Colonic mucosa (tissue), 4 donors: ENCODE measurements at regions not wholly inside any gene's neighbourhood (a gene's known extent, or its start where the extent isn't known, plus 50 kb on each side); places are given as distances from the start of the nearest gene placed in this dataset.
"Not testable (repeated sequence)": the region's sequence is repeated elsewhere in the genome, so short reads cannot be mapped to it uniquely, and the experiment has no call there.

Experiments
- DNase-seq: peaks from one replicate; pipeline ENCODE4 v3.0.0-alpha.2; 2020
- H3K27ac ChIP-seq: fragments of 200-600 bp; one replicate; pipeline ENCODE4 v1.8.0; 2021
- H3K27me3 ChIP-seq: fragments of 200-600 bp; one replicate; pipeline ENCODE4 v1.8.0; 2021
- H3K36me3 ChIP-seq: fragments of 200-600 bp; one replicate; pipeline ENCODE4 v1.8.0; 2021
- H3K4me1 ChIP-seq: fragments of 200-600 bp; one replicate; pipeline ENCODE4 v1.8.0; 2021; ENCODE audit warnings: mild to moderate bottlenecking
- H3K4me3 ChIP-seq: fragments of 200-600 bp; one replicate; pipeline ENCODE4 v1.8.0; 2021
- H3K9ac ChIP-seq, 2 donors: one replicate each; pipeline ENCODE4 v1.7.0; 2013; ENCODE audit warnings: control low read depth in 2 of 2, low read depth in 2 of 2, low read length in 2 of 2
- H3K9me3 ChIP-seq: fragments of 200-600 bp; one replicate; pipeline ENCODE4 v1.8.0; 2021
- intact Hi-C: fragments of 100-400 bp; cut with DNase I; formaldehyde crosslinking; loops from one replicate; pipeline ENCODE4 v1.14.1; 2022
- TF ChIP-seq, protein P1 (sequence below): fragments of 200-600 bp; IDR thresholded peaks from one replicate; pipeline ENCODE4 v1.8.0; 2022; ENCODE audit warnings: antibody characterized with exemption, mild to moderate bottlenecking
- donor health status: healthy.
- donor health status: DM: no; HTN: no; CAD: no.
- donor health status: DM: no; HTN: no; CAD: no.

DNA sequence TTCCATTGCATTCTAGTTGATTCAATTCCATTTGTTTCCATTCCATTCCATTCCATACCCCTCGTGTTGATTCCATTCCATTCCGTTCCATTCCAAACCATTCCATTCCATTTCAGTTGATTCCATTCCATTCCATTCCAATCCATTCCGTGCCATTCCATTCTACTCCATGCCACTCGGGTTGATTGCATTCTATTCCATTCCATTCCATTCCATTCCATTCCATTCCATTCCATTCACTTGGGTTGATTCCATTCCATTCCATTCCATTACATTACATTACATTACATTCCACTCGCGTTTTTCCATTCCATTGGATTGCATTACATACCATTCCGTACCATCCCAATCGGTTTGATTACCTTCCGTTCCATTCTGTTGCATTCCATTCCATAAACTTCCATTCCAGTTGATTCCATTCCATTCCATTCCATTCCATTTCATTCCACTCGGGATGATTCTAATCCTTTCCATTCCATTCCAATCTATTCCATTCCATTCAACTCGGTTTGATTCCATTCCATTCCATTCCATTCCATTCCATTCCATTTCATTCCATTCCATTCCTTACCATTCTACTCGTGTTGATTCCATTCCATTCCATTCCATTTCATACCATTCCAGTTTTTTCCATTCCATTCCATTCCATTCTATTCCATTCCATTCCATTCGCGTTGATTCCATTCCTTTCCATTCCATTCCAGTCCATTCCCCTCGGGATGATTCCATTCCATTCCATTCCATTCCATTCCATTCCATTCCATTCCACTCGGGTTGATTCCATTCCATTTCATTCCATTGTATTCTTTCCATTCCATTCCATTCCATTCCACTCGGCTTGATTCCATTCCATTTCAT lies 1140.4 kb downstream of the RPIA start:
- H3K9me3 ChIP-seq, result peaks cover 17% of the 10 kb centered on the region
- intact Hi-C loops, result no loop called here
- H3K9ac ChIP-seq, result no peak overlapping the region
- H3K4me1 ChIP-seq, result no peaks in the 10 kb centered on the region
- DNase-seq, result no peak
- H3K36me3 ChIP-seq, result no peaks in the 10 kb centered on the region
- H3K27ac ChIP-seq, result no peak overlapping the region
- TF ChIP-seq, protein P1, sequence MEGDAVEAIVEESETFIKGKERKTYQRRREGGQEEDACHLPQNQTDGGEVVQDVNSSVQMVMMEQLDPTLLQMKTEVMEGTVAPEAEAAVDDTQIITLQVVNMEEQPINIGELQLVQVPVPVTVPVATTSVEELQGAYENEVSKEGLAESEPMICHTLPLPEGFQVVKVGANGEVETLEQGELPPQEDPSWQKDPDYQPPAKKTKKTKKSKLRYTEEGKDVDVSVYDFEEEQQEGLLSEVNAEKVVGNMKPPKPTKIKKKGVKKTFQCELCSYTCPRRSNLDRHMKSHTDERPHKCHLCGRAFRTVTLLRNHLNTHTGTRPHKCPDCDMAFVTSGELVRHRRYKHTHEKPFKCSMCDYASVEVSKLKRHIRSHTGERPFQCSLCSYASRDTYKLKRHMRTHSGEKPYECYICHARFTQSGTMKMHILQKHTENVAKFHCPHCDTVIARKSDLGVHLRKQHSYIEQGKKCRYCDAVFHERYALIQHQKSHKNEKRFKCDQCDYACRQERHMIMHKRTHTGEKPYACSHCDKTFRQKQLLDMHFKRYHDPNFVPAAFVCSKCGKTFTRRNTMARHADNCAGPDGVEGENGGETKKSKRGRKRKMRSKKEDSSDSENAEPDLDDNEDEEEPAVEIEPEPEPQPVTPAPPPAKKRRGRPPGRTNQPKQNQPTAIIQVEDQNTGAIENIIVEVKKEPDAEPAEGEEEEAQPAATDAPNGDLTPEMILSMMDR, result no peak
- H3K27me3 ChIP-seq, result no peaks in the 10 kb centered on the region
- no peak overlapping the region for H3K4me3 ChIP-seq

DNA sequence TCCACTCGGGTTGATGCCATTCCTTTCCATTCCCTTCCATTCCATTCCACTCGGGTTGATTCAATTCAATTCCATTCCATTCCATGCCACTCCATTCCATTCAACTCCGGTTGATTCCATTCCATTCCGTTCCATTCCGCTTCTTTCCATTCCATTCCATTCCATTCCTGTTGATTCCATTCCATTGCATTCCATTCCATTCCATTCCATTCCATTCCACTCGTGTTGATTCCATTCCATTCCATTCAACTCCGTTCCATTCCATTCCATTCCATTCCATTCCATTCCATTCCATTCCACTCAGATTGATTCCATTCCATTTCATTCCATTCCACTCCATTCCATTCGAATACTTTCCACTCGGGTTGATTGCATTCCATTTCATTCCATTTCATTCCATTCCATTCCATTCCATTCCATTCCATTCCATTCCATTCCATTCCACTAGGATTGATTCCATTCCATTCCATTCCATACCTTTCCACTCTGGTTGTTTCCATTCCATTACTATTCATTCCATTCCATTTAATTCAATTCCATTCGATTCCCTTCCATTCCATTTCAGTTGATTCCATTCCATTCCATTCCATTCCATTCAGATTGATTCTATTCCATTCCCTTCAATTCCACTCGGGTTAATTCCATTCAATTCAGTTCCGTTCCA lies 1141.8 kb downstream of the RPIA start:
- Histone ChIP-seq H3K36me3 (no peaks in the 10 kb centered on the region), H3K9ac (no peak overlapping the region), H3K27me3 (no peaks in the 10 kb centered on the region), H3K4me1 (no peaks in the 10 kb centered on the region), H3K9me3 (peaks cover 12% of the 10 kb centered on the region), H3K4me3 (no peak overlapping the region), H3K27ac (no peak overlapping the region)
- TF ChIP-seq, protein P1, result no peak
- intact Hi-C loops, result no loop called here
- DNase-seq, result no peak

DNA sequence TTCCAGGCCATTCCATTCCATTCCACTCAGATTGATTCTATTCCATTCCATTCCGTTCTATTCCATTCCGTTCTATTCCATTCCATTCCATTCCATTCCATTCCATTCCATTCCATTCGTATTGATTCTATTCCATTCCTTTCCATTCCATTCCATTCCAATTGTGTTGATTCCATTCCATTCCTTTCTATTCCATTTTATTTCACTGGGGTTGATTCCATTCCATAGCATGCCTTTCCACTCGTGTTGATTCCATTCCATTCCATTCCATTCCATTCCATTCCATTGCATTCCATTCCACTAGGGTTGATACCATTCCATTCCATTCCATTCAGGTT lies 1142.3 kb downstream of the RPIA start:
- Histone ChIP-seq H3K9ac (no peak overlapping the region), H3K4me3 (no peak overlapping the region), H3K9me3 (peaks cover 11% of the 10 kb centered on the region), H3K27ac (no peak overlapping the region), H3K27me3 (no peaks in the 10 kb centered on the region), H3K4me1 (no peaks in the 10 kb centered on the region), H3K36me3 (no peaks in the 10 kb centered on the region)
- TF ChIP-seq, protein P1, result no peak
- intact Hi-C loops, result no loop called here
- no peak for DNase-seq

DNA sequence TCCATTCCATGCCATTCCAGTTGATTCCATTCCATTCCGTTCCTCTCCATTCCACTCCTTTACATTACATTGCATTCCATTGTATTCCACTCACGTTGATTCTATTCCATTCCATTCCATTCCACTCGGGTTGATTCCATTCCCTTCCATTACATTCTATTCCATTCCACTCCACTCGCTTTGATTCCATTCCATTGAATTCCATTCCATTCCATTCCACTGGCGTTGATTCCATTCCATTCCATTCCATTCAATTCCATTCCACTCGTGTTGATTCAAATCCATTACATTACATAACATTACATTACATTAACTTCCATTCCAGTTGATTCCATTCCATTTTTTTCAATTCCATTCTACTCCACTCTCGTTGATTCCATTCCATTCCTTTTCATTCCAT lies 1142.8 kb downstream of the RPIA start:
- H3K9me3 ChIP-seq, result peaks cover 11% of the 10 kb centered on the region
- DNase-seq, result no peak
- intact Hi-C loops, result no loop called here
- TF ChIP-seq, protein P1, result no peak
- no peak overlapping the region for H3K27ac ChIP-seq
- no peaks in the 10 kb centered on the region for H3K4me1 ChIP-seq
- H3K4me3 ChIP-seq, result no peak overlapping the region
- no peaks in the 10 kb centered on the region for H3K36me3 ChIP-seq
- no peaks in the 10 kb centered on the region for H3K27me3 ChIP-seq
- no peak overlapping the region for H3K9ac ChIP-seq

DNA sequence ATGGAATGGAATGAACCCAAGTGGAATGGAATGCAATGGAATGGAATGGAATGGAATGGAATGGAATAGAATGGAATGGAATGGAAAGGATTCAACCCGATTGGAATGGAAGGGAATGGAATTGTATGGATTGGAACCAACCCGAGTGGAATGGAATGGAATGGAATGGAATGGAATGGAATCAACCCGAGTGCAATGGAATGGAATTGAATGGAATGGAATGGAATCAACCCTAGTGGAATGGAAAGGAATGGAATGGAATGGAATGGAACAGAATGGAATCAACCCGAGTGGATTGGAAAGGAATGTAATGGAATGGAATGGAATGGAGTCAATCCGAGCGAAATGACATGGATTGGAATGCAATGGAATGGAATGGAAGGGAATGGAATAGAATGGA lies 1144.9 kb downstream of the RPIA start:
- H3K9ac ChIP-seq, H3K27me3 ChIP-seq, H3K36me3 ChIP-seq, intact Hi-C loops, H3K4me3 ChIP-seq, H3K4me1 ChIP-seq, H3K27ac ChIP-seq, DNase-seq: not testable (repeated sequence)
- H3K9me3 ChIP-seq, result peaks cover 11% of the 10 kb centered on the region
